ENCODE measurements at regions not wholly inside any gene's neighbourhood (a gene's known extent, or its start where the extent isn't known, plus 50 kb on each side); places are given as distances from the start of the nearest gene placed in this dataset.

DNA sequence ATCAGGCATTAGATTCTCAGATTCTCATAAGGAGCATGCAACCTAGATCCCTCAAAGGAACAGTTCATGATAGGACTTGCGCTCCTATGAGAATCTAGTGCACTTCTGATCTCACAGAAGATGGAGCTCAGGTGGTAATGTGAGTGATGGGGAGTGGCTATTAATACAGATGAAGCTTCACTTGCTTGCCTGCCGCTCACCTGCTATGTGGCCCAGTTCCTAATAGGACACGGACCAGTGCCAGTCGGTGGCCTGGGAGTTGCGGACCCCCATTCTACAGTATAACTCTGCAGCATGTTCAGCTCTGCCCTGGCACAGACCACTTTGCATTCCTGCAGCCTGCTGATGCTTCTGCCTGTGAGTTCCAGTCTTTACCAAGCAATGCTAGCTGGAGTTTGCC, 581.3 kb upstream of the KLF4 start:
- TF ChIP-seq, protein P1, sequence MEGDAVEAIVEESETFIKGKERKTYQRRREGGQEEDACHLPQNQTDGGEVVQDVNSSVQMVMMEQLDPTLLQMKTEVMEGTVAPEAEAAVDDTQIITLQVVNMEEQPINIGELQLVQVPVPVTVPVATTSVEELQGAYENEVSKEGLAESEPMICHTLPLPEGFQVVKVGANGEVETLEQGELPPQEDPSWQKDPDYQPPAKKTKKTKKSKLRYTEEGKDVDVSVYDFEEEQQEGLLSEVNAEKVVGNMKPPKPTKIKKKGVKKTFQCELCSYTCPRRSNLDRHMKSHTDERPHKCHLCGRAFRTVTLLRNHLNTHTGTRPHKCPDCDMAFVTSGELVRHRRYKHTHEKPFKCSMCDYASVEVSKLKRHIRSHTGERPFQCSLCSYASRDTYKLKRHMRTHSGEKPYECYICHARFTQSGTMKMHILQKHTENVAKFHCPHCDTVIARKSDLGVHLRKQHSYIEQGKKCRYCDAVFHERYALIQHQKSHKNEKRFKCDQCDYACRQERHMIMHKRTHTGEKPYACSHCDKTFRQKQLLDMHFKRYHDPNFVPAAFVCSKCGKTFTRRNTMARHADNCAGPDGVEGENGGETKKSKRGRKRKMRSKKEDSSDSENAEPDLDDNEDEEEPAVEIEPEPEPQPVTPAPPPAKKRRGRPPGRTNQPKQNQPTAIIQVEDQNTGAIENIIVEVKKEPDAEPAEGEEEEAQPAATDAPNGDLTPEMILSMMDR (IDR thresholded peaks at IDR 0.05): no peak
- TF ChIP-seq POLR2A (IDR thresholded peaks at IDR 0.05): no peak
